AG20443 (cell line): ENCODE measurements at regions not wholly inside any gene's neighbourhood (a gene's known extent, or its start where the extent isn't known, plus 50 kb on each side); places are given as distances from the start of the nearest gene placed in this dataset.

Experiments used
- DNase-seq: peaks from one replicate; pipeline ENCODE4 v3.0.0; 2012; ENCODE audit warnings: low spot score, mixed read lengths

- no peak for DNase-seq
Observed at GRCh38 chr7:155865830-155866525, 53.7 kb upstream of the SHH start.

- DNase-seq: no peak
Observed at GRCh38 chr7:155864991-155865690, 52.9 kb upstream of the SHH start.

- DNase-seq: no peak
Observed at GRCh38 chr7:155864271-155864985, 52.2 kb upstream of the SHH start.

GRCh38 chr7:155863721-155864151 lies 51.5 kb upstream of the SHH start:
- no peak for DNase-seq

GRCh38 chr7:155862123-155862892 lies 50.0 kb upstream of the SHH start:
- DNase-seq: no peak
